ENCODE measurements at regions not wholly inside any gene's neighbourhood (a gene's known extent, or its start where the extent isn't known, plus 50 kb on each side); places are given as distances from the start of the nearest gene placed in this dataset.

GRCh38 chr5:26761045-26761444 lies 277.3 kb downstream of the CDH9 start:
- H3K4me2 ChIP-seq (ENCODE audit: low read length), result no peak overlapping the region
- no peak for TF ChIP-seq CTCF (IDR thresholded peaks at IDR 0.05)
- H3K79me2 ChIP-seq, result no peaks in the 10 kb centered on the region
- H3K9ac ChIP-seq, result no peak overlapping the region
- no peaks in the 10 kb centered on the region for H3K9me3 ChIP-seq (ENCODE audit: control insufficient read depth, low read length)
- H3K27me3 ChIP-seq (ENCODE audit: control insufficient read depth, insufficient read depth, low read length), result no peaks in the 10 kb centered on the region
- H3K4me3 ChIP-seq (ENCODE audit: low read depth, low read length), result no peak overlapping the region
- no peaks in the 10 kb centered on the region for H3K36me3 ChIP-seq (ENCODE audit: control insufficient read depth, insufficient read depth, low read length)
- no peaks in the 10 kb centered on the region for H3K4me1 ChIP-seq
- H2AFZ ChIP-seq, result no peak overlapping the region
- H3K27ac ChIP-seq, result no peak overlapping the region

- Histone ChIP-seq H3K27me3 (ENCODE audit: control insufficient read depth, insufficient read depth, low read length) (no peaks in the 10 kb centered on the region), H3K4me3 (ENCODE audit: low read depth, low read length) (no peak overlapping the region), H3K79me2 (no peaks in the 10 kb centered on the region), H3K27ac (no peak overlapping the region), H3K4me1 (no peaks in the 10 kb centered on the region), H3K4me2 (ENCODE audit: low read length) (no peak overlapping the region), H3K36me3 (ENCODE audit: control insufficient read depth, insufficient read depth, low read length) (no peaks in the 10 kb centered on the region), H2AFZ (no peak overlapping the region), H3K9me3 (ENCODE audit: control insufficient read depth, low read length) (no peaks in the 10 kb centered on the region), H3K9ac (no peak overlapping the region)
- TF ChIP-seq CTCF (IDR thresholded peaks at IDR 0.05), result no peak
These were observed 280.4 kb downstream of the CDH9 start for GRCh38 chr5:26757941-26758340.

- no peaks in the 10 kb centered on the region for H3K36me3 ChIP-seq (ENCODE audit: control insufficient read depth, insufficient read depth, low read length)
These were observed 288.6 kb downstream of the CDH9 start for GRCh38 chr5:26749829-26750228.

GRCh38 chr5:26740182-26740581 lies 298.2 kb downstream of the CDH9 start:
- Histone ChIP-seq H3K9ac (no peak overlapping the region), H3K9me3 (ENCODE audit: control insufficient read depth, low read length) (no peaks in the 10 kb centered on the region), H2AFZ (no peak overlapping the region), H3K36me3 (ENCODE audit: control insufficient read depth, insufficient read depth, low read length) (no peaks in the 10 kb centered on the region), H3K79me2 (no peaks in the 10 kb centered on the region), H3K27ac (no peak overlapping the region), H3K4me3 (ENCODE audit: low read depth, low read length) (no peak overlapping the region), H3K4me2 (ENCODE audit: low read length) (no peak overlapping the region), H3K27me3 (ENCODE audit: control insufficient read depth, insufficient read depth, low read length) (no peaks in the 10 kb centered on the region), H3K4me1 (no peaks in the 10 kb centered on the region)
- no peak for TF ChIP-seq CTCF (IDR thresholded peaks at IDR 0.05)

More at GRCh38 chr5:26749829-26750228, 288.6 kb downstream of the CDH9 start:
- H3K9me3 ChIP-seq (ENCODE audit: control insufficient read depth, low read length), result no peaks in the 10 kb centered on the region
- no peak for TF ChIP-seq CTCF (IDR thresholded peaks at IDR 0.05)
- no peak overlapping the region for H3K9ac ChIP-seq
- H3K79me2 ChIP-seq, result no peaks in the 10 kb centered on the region
- no peak overlapping the region for H2AFZ ChIP-seq
- no peaks in the 10 kb centered on the region for H3K27me3 ChIP-seq (ENCODE audit: control insufficient read depth, insufficient read depth, low read length)
- no peaks in the 10 kb centered on the region for H3K4me1 ChIP-seq
- no peak overlapping the region for H3K27ac ChIP-seq
- no peak overlapping the region for H3K4me3 ChIP-seq (ENCODE audit: low read depth, low read length)
- no peak overlapping the region for H3K4me2 ChIP-seq (ENCODE audit: low read length)

- Histone ChIP-seq H3K27ac (no peak overlapping the region), H3K4me2 (ENCODE audit: low read length) (no peak overlapping the region), H3K4me1 (no peaks in the 10 kb centered on the region), H3K9ac (no peak overlapping the region), H3K4me3 (ENCODE audit: low read depth, low read length) (no peak overlapping the region), H3K36me3 (ENCODE audit: control insufficient read depth, insufficient read depth, low read length) (no peaks in the 10 kb centered on the region), H3K9me3 (ENCODE audit: control insufficient read depth, low read length) (no peaks in the 10 kb centered on the region), H3K27me3 (ENCODE audit: control insufficient read depth, insufficient read depth, low read length) (no peaks in the 10 kb centered on the region), H3K79me2 (no peaks in the 10 kb centered on the region), H2AFZ (no peak overlapping the region)
- TF ChIP-seq CTCF (IDR thresholded peaks at IDR 0.05), result no peak
These were observed 300.8 kb downstream of the CDH9 start for GRCh38 chr5:26737348-26738265.

All from parathyroid adenoma (tissue), 2 donors.